SIG-M5 (cell line): ENCODE measurements at regions not wholly inside any gene's neighbourhood (a gene's known extent, or its start where the extent isn't known, plus 50 kb on each side); places are given as distances from the start of the nearest gene placed in this dataset.

Experiments used
- DNase-seq: peaks from one replicate; lab custom pipeline; 2025; lab: John Stamatoyannopoulos, UW

DNA sequence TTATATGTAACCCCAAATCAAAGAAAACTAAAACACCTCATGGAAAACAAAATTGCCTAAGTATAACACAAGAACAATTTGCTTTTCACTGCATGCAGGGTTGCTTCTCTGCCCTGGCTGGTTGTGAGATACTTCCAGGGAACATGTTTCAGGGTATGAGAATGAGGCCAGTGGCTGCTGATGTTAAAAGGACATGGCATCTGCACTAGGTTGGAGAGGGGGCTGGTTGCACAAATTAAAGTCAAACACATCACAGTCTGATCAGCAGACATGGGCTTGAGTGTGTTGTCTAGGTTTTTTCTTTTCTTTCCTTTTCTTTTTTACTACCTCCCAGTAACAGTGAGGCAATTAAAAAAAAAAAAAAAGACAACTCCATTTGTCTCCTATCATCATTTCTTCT lies 374.9 kb downstream of the MCTP2 start:
- DNase-seq, result no peak

DNA sequence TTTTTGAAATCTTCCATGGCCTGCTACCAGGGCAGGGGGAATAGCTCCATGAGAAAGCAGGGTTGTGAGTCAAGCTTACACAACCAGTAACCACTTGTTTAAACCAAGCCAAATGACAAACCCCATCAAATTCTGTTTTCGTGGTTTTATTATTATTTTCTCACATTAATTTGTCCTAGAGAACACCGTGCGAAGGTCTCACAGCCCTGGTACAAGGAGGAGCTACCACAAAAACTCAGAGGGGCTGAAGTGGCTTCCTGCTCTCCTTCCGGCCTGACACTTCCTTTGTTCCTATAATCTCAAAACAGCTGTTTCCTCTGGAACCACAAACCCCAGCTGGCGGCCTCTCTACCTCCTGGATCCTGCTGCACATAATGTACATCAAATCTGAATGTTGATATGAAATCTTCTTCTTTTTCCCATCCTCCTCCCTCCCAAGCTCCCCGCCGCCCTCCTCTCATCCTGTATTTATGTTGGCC lies 375.9 kb downstream of the MCTP2 start:
- no peak for DNase-seq

DNA sequence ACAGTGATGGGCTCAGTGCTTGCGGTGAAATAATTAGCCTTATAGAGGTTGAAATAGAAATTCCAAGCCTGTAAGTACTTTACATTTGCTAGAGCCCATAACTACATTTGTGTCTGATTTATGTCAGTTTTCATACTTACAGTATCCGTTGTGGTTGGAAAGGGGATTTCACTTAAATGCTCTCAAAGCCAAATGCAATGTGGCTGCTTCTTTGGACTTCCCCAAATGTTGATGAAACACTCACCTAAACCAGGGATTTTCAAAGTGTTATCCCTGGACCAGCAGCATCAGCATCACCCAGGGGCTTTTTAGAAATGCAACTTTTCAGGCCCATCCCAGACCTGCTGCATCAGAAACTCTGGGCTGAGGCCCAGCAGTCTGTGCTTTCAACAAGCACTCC lies 378.7 kb downstream of the MCTP2 start:
- no peak for DNase-seq

GRCh38 chr15:94610485-94610884 lies 379.1 kb downstream of the MCTP2 start:
- no peak for DNase-seq

GRCh38 chr15:94611656-94612055 lies 380.3 kb downstream of the MCTP2 start:
- DNase-seq, result no peak

- DNase-seq, result no peak
These were observed 384.3 kb downstream of the MCTP2 start for GRCh38 chr15:94615688-94616087.

DNA sequence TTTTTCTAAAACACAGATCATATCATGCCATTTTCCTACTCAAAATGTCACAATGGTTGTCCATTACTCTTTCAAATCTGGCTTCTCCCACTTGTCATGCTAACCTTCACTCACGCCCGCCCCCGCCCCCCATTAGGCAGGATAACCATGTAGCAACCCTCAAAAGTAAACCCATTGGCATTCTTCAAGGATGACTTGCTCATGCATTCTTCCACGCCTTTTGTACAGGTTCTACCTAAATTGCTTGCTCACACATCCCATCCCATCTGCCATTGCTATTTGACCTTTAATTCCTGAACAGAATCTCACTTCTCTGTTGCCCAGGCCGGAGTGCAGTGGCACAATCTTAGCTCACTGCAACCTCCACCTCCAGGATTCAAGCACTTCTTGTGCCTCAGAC lies 389.3 kb downstream of the MCTP2 start:
- DNase-seq, result no peak

DNA sequence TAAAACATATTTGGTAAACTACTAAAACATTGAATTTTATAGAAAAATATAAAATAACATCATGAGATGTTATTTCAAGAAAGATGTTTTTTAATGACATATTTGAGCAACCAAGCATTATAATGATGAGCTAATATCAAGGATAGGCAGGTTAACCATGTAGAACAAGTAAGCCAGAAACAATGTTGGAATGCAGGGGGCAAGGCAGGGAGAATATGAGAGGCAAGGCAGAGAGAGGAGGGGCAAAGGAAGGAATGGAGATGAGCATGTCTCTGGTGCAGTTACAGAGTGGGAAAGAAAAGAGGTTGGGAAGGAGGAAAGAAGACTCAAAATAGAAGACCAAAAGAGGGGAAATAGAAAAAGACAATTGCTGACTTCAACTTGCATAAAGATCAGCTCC lies 390.4 kb downstream of the MCTP2 start:
- no peak for DNase-seq

- DNase-seq, result no peak
These were observed 395.6 kb downstream of the MCTP2 start for GRCh38 chr15:94626949-94627348.

- no peak for DNase-seq
These were observed 400.2 kb downstream of the MCTP2 start for GRCh38 chr15:94631608-94632007.

GRCh38 chr15:94638183-94638582 lies 406.8 kb downstream of the MCTP2 start:
- no peak for DNase-seq

DNA sequence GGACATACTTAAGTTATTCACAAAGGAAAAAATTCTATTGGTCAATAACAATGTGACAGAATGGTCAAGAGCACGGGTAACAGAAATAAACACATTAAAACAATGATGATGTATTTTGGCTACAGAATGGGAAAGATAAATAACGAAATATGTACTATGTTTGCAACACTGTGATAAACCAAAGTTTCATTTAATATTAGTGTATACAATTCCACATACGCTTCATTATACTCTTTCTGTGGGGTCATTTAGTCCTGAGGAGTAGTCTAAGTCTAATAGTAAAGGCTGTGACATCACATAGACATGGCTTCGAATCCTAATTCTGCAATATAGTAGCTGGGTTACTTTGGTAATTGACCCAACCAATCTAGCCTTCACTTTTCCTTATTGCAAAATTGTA lies 408.3 kb downstream of the MCTP2 start:
- DNase-seq, result no peak

GRCh38 chr15:94644433-94644832 lies 413.1 kb downstream of the MCTP2 start:
- no peak for DNase-seq

DNA sequence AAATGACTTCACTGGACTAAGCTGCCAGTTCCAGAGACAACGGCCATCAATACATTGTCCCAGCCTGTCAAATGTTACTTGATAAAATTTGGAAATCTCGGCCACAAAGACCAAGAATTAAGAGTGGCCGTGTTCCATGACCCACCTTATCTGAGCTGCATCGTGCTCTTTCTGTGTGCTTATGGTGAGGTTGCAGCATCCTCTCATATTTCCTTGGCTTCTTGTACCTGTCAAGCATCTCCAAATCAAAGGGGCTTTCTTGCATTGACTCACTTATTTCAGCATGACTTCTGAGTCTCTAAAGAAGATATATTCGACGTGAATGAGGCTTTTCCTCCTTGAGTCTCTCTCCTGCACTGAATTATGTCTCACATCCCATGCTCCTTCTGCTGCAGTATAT lies 421.7 kb downstream of the MCTP2 start:
- no peak for DNase-seq

DNA sequence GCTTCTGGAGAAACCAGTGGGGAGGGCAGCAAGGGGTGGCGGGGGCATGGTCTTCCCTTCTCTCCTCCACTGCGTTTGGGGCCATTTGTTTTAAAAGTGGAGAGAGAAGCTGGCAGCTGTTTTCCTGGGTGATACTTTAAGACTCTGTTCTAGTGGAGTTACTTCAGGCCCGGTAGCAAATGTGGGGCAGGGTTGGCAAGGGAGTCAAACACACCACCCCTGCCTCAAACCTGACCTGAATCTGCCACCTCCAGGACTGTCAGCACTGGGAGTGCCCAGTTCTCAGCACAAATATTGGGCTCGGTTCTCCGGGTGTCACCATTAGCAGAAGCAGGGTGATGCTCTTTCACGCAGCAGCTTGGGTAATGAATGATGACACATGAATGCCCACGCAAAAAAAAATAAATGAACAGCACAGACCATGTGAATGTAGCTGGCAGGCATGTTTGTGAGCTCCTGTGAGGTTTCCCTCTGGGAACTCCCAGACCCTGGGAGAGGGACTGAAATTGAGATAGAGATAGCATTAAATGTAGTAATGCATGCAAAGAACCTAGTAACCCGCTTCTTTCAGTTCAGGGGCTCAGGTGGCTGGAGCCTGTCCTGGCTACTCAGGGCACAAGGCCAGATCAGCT lies 424.0 kb downstream of the MCTP2 start:
- no peak for DNase-seq

GRCh38 chr15:94665676-94666441 lies 434.5 kb downstream of the MCTP2 start:
- DNase-seq, result no peak

- no peak for DNase-seq
These were observed 435.2 kb downstream of the MCTP2 start for GRCh38 chr15:94666553-94666952.

DNA sequence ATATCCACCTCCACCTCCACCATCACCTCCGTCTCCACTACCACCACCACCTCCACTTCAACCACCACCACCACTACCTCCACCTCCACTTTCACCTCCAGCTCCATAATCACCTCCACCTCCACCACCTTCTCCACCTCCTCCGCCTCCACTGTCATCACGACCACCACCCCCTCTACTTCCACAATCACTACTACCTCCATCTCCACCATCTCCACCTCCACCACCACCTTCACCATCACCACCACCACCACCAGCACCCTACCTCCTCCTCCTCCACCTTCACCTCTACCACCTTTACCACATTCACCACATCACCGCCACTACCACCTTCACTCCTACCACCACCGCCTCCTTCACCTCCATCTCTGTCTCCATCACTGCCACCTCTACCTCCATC lies 435.7 kb downstream of the MCTP2 start:
- DNase-seq, result no peak

DNA sequence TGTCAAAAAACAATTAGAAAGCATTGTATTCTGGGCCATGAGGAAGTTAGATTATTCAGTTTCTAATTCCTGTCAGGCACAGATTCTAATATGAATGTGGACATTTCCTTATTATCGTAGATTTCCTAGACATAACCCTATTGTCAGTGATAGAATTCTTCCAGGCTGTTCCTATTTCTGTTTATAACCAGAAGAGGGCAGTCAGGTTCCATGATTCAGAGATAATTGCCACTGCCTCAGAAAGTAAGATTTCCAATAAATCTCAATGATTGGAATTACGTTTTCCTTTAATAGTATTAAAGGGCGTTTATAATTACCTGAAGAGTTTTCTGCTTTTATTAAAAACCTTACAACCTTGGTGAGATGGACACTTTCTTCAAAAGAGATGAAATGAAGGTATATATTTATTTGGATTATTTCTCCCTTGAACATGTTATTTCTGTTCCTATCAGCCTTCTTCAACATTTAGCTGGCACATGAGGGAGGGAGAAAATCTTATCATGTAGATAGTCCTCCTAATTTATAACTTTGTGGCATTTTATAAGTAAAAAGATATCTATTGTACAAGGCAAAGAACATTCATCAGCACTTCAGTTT lies 439.2 kb downstream of the MCTP2 start:
- no peak for DNase-seq

DNA sequence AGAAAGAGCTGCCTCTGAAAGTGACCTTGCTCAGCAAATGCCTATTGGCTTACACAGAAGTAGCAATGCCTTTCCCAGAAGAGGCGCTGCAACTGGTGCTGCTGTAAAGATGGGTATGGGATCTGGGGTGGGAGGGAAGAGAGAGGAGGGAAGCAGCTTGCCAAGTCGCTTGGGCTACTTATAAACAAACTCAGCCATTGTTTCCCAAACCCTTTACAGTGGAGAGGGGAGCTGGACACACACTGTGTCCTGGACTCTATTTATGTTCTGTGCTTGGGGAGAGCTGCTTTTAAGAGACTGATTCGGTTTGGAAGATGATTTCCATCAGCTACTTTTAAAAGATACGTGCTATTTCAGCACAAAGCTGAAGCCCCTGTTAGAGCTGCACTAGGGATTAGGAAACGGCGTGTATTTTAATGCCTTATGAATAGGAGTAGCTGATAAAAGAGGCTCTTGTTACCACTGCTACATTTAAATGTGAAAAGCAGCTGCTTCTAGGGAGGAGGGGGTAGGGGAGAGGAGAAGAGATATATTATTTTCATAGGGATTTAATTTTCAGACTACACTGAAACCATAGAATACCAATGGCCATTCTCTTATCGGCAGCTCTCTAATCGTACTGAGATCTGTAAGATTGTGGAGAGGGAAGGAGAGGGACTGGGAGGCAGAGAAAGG lies 440.6 kb downstream of the MCTP2 start:
- no peak for DNase-seq

GRCh38 chr15:94673801-94674200 lies 442.4 kb downstream of the MCTP2 start:
- DNase-seq, result no peak

DNA sequence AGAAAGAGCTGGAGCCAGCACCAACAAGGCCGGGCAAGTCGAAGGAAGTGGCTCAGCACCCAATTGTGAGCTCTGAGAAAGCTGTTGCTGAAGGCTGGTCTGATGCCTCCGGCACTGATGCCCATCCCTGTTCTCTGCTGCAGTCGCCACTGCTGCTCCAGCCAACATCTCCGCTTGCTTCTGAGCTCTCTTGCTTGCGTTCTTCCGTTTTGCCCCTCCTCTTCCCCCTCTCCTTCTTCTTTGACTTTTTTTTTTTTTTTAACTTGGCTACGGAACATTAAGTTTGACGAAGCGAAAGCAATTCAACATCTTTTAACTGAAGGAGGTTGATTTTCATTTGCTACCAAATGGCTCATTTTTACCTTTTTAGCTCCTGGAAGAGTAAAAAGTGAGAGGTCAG lies 442.9 kb downstream of the MCTP2 start:
- no peak for DNase-seq
